Activated CD4-positive, alpha-beta T cell treated with anti-CD3 and anti-CD28 coated beads for 24 hours (primary cell): ENCODE measurements at regions not wholly inside any gene's neighbourhood (a gene's known extent, or its start where the extent isn't known, plus 50 kb on each side); places are given as distances from the start of the nearest gene placed in this dataset.

Experiments used
- DNase-seq, 2 donors: peaks; one replicate each; pipeline ENCODE4 v3.0.0-alpha.2; 2020; ENCODE audit warnings: low read depth in 2 of 2

DNA sequence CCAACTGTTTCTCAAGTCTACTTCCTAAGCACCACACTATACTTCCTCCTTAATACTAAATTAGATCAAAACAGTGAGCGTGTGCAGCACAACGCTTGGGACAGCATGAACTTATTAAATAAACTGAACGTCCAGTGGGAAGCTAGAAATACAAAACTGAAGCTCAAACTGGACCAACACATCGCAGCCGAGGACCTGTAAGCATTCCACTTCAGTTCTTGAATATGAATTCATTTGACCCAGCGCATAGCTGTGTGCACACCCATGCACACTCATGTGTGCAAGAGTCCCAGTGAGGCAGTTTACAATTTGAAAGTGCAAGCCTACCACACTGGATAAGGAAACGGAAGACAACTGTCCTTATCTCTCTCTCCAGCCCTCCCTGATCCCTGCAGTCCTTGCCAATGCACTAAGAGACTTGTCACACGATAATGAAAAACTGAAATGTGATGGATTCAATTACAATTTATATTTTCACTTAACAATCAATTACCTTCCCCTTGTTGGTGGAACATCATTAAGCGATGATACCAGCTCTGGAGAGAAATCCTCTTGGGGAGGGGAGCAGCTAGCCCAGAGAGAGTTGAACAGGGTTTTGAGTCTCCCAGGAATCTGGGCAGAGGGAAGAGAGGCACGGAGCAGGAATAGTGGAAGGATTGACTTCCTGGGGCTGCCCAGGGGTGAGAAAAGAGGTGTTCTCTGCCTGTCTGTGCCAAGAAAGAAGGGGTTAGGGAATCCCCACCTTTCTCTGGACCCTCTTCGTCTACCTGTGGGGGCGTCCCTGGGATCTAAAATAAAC lies 186.5 kb upstream of the KLHL29 start:
- no peak for DNase-seq

DNA sequence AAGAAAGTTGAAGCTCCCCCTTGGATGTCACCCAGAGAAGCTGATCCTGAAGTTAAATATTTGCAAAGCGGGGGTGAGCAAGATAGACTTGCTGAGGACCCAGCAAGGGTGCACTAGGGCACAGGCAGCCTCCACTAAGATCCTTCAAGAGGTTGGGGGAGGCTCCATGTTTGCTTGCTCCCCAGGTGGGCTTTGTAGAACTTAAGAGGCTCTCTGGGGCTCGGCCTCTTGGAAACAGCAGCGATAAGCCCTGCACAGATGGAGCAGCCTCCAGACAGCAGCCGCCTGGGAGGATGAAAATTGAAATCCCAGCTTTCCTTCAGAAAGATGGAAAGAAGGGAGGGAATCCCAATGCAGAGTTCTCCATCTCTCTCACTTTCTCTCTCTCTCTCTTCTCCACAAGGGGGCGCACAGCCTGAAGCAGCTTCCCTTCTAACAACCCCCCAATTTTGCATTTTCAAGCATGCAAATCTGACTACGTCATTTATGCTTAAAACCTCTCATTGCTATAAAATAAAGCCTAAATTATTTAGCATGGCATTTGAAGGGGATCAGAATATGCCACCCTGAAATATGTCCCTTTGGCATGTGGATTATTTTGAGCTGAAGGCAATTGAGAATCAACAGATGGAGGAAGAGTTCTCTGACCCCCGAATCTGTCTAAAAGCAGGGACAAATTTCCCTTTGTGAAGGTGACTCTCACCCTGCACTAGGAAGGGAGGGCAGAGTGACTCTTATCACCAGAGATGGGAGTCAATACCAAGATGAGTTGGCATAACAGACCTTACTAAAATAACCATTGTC lies 185.7 kb upstream of the KLHL29 start:
- no peak for DNase-seq

DNA sequence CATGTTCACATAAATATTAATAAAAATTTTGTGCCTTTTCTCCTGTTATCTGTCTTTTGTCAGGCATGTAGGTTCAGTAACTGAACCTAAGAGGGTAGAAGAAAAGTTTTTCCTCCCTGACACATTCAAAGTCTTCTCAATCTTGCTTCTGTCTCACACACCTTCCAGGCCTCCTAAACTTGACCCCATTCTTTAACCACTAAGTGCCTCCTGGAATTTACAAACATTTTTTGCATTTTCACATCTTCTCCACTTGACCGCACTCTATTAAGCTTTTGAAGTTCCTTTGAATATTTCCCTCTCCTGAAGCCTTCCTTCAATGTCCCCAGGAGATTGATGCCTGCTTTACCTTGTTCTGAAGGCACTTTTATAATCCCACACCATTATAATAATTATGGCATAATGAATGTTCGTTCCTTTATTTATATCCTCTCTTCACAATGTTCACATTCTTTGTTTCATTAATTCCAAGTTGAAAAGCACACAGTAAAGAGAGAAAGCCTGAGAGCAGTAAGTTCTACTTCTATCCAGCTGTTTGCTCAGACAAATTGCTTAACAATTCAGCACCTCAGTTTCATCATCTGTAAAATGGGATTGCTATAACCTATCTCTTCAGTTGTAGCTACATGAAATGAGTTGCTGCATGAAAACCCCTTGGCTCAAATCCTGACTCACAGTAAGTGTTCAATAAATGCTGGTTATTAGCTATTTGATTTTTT lies 184.8 kb upstream of the KLHL29 start:
- DNase-seq, result no peak

DNA sequence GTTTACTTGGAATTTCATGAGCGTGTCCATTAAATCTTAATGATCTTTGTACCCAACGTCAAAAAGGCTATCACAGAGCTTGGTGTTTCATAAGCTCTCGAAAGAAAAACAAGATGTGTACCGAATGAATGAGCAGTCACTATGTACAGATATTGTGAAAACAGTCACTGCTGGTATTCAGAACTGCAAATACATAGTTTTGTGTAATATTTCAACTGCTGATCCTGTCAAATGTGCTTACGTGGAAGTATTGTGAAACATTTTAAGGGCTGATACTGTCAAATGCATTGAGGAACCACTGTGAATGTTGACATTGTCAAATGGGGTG lies 184.2 kb upstream of the KLHL29 start:
- no peak for DNase-seq

DNA sequence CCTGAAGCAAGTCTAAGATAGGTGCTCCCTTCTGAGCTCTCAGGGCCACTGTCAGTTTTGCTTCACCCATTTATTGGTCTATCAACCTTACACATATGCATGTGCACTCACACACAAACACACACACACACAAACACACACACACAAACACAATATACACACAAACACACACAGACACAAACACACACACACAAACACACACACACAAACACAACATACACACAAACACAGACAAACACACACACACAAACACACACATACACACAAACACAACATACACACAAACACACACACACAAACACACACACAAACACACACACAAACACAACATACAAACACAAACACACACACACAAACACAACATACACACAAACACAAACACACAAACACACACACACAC lies 181.6 kb upstream of the KLHL29 start:
- DNase-seq, result no peak

DNA sequence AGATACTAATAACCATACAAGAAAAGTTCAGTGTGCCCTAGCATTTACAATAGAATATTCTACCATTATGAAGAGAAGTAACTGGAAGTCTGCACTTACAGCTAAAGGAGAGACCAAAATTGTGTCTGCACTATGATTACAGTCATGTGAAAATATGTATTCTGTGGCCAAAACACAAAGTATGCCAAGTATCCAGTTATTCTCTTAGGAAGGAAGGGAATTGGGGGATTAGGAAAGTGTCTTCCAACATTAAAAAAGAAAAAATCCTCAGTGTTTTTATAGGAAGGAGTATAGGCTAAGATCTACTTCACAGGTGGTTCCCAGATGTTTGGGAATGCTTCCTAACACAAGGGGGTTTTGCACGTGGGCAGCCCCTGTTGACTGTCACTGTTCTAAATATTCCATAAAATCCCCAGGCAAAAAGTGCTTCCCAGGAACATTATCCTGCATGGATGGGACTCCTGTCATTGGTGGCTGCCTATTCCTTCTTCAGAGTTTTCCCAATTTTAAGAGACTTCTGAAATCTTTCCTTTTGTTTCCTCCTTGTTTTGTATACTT lies 180.2 kb upstream of the KLHL29 start:
- DNase-seq, result no peak

DNA sequence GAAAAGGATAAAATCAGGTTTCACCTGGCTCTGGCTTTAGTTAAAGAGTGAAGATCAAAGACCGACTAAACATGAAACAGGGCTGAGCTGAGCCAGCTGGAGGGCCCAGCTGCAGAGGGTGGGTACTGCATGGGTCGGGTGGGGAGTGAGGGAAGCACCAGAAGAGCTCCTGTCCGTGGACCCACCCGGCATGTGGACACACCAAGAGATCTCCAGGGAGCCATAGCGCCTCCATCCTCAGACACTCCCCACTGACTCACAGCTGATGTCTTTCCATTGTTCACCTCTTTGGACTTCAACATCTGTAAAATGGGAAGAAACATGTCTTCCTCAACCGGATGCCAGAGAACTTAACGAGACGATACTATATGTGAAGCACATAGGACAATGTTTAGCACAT lies 178.3 kb upstream of the KLHL29 start:
- DNase-seq, result no peak

DNA sequence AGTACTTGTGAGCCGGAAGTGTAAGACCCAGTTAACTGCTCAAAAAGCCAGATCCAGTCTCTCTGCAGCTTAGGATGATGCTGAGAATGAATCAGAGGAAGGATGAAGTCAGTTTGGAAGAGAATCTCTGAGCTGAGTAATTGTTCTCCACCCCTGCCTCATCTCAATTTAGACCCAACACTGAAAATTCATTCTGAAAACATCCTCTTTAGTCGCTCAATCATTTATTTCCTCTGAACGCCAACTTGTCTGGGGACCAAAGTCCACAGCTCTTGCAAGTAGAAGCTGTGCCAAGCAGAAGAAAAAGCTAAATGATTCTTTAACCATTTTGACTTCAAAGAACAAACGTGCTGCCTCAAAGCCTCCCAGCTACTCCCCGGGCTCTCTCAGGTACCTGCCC lies 177.1 kb upstream of the KLHL29 start:
- DNase-seq, result no peak

DNA sequence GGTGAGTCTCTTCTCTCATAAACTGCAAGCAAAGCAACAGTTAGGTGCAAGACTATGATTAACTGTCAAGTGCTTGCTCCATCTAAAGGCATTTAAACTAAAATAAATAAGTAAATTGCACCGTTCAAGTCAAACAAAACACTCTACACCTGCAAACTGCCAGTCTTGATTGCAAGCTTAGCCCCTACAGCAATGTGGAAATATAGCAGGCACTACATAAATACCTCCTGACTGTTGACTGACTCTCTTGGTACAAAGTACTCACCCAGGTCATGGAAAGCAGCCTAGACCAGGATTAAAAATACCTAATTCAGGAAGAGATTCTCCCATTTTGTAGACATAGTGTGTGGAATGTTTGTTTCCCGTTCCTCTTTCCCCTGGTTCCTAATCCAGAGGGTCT lies 176.6 kb upstream of the KLHL29 start:
- no peak for DNase-seq

DNA sequence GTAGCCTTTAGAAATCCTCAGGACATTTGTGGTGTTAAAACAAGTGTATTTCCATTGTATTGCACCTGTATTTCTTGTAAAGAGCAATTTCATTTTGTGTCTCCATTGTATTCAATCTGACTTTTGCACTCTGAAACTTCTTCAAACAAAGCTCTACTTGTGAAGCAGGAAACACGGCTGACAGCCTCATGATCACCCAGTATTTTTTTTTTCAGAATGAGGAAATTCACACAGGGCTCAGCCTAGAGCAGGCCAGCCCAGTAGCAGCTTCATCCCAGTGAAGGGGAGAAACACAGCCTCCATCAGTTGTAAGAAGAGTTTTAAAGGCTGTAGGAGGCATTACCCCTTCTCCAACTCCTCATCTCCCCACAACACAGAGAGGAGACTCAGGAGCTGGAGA lies 175.9 kb upstream of the KLHL29 start:
- DNase-seq, result no peak

DNA sequence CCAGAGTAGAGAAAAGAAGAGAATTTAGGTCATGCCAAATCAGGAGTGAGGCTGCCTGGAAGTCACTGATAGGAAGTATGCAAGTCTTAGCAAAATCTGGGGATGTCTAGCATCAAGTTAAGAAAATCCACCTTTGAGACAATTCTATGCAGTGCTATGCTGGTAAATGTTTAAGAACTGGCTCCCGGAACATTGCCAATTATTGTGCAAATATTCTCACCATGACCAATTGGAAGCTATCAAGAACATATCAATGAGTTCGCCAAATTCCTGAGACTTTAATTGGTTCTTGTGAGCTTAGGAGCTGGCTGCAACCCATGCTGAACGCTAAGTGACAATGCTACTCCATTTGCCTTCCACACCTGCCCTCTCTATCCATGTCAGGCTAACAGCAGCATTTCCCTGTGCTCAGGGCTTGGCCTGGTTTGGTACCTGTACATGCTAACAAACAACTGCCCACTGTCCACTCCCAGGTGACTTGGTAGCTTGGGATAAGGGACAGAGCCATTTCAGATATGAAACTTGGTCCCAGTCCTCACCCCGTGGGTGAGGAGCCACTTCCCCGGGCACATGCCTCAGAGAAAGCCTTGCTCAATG lies 172.9 kb upstream of the KLHL29 start:
- DNase-seq, result no peak

DNA sequence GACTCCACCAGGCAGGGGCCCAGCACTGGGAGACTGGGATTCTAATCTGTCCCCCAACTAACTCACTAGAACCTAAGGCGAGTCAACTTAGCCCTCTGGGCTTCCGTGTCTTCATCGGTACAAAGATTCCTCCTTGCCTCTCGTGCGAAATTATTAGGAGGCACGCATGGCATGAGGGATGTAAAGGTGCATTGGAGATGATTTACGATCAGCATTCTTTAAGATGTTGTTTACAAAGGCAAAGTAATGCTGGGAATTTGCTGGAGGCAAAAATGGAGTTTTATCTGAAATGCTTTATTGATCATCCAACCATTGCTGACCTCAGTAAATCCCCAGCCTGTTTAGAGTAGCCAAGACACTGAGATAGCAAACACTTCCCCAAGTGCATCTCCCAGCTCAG lies 171.8 kb upstream of the KLHL29 start:
- DNase-seq, result no peak

DNA sequence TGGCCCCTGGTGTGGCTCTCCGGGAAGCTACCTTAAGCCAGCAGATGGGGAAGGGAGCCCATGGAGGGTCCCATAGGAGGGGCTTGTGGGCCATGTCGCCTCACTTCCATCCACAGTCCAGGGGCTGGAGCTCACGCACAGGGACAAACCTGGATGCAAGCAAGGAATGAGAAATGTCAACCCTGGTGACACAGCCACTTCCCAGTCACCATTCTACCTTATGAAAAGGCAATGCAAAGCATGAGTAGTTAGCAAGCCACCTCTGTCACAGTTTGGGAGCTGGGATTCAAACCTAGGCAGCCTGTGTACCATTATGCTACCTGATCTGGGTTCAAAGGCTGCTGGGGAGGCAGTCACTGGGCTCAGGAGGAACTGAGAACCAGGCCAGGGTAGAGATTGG lies 170.0 kb upstream of the KLHL29 start:
- no peak for DNase-seq

DNA sequence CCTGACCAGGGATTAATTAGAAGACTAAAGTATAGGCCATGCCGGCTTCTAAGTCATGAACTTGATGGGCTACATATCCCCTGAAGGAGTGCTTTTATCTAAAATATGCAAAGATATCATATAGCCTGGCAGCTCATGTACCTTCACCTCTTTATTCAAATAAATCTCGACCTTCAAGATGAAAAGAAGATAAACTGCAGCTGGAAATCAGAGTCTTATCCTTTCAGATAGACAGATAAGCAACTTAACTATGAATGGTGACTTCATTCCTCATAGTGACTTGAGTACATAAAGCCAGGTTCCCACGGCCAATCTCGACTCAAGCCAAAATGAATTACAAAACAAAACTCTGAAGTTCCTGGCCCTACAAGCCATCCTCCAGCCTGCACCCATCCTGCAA lies 165.3 kb upstream of the KLHL29 start:
- DNase-seq, result no peak

DNA sequence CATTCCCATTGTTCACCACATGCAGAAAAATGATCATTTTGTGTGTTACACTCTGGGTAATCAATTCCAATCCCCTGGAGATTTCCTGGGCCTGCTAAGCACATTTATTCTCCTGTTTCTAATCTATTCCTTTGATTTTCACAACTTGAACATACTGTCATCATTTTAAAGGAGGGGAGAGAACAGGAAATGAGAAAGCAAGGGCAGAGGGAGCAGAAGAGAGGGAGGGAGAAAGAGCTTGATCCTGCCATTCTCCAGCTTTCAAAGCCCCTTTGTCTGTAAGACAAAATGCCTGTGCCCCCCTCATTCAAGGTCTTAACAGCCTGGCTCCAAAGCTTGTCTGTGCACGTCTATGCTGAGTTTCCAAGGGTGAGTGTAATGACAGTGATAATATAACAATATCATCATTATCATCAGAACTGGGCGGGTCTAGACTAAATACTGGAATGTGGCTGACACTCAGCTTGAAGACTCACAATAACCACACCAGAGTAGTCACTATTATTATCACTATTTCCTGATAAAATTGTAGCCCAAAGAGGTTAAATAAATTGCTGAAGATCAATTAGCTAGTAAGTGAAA lies 164.4 kb upstream of the KLHL29 start:
- DNase-seq, result no peak

DNA sequence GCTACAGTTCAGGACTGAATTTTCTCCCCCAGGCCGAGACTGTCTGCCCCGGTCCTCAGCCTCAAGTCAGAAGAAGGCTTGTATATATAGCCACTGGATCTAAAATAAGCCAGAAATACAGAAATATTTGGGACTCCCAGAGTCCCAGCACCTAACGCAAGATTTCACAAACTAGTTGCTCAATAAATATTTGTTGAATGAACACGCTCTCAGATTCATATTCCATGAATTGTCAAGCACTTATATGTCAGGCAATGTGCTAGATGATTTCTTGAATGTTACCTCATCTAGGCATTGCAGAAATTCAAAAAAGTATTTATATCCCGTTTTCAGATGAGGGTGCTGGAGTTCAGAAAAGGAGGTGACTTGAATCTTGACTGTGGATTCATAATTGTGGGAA lies 163.7 kb upstream of the KLHL29 start:
- no peak for DNase-seq

DNA sequence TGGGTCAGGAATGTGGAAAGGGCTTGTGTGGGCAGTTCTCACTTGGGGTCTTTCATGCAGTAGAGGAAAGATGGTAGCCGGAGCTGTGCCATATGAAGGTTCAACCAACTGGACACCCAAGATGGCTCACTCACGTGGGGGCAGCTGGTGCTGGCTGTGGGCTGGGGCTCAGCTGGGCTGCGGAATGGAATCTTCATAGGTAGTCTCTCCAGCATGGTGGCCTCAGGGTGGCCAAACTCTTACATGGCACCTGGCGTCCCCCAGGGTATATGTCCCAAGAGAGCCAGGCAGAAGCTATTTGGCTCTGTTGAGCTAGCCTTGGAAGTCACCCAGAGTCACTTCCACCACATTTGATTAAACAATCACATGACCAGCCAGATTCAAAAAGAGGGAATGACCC lies 163.1 kb upstream of the KLHL29 start:
- no peak for DNase-seq

DNA sequence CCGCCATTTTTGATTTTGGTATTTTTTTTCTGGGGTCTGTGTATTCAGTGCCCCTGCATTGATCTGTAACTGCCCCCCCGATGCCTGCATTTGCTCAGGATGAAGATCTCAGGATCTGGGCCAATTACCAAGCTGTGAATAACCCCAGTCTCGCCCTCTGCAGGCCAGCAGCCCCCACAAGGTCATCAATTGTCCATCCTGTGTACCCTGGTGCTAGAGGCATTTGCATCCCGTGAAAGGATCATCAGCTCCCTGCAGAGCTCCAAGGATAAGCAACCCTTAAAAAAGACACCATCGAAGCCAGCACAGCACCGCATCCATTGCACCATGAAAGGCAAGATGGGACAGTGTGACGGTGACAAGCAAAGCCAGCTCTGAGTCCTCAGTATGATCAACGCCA lies 154.1 kb upstream of the KLHL29 start:
- DNase-seq, result no peak

DNA sequence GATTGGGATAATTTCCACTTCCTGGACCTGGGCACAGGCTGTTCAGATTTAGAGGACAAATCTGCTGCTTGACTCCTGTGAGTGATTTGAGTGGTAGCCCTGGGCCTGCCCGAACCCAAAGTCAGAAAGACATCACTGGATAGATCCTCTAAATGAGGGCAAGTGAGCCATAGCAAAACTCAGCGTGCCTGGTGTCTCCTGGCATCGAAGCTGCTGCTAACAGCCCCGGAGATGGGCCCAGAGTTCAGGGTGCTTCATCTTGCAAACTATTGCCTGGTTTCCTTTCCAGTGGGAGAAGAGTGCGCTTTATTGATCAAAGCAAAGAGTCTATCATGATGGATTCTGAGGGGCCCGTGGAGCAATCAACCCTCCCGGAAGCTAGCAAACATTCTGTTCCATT lies 153.1 kb upstream of the KLHL29 start:
- no peak for DNase-seq

DNA sequence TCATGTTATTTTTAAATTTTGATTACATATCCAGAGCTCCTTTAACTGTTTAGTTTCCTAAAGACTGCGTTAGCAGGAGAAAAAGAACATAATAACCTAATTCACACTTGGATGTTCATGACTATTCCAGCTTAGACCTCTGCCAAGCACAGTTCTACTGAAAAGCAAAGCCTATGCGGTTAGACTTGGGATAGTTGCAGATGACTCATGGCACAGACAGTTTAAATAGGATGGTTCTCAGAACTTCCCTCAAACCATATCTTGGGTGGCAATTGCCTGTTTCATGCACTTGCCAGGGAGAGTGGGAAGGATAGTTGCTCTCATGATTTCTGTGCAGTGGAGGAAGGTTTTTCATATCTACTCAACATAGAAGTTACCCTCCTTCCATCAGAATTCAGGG lies 149.7 kb upstream of the KLHL29 start:
- no peak for DNase-seq

DNA sequence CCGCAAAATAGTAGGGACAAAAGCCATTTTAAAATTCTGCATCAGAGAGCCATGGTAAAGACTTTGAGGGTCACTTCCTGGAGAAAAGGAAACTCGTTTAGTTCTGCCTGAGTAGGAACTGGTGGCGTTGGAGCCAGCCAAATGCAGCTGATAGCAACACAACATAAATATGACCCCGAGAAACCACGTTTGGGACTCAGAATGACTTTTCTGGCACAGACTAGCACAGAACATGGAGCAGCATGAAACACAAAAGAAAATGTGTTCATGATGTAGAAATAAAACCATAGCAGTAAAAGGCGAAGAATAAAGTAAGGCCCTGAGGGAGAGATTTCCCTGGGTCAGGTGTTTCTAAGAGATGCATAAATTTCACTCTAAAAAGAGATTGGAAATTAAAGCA lies 149.2 kb upstream of the KLHL29 start:
- DNase-seq, result no peak

DNA sequence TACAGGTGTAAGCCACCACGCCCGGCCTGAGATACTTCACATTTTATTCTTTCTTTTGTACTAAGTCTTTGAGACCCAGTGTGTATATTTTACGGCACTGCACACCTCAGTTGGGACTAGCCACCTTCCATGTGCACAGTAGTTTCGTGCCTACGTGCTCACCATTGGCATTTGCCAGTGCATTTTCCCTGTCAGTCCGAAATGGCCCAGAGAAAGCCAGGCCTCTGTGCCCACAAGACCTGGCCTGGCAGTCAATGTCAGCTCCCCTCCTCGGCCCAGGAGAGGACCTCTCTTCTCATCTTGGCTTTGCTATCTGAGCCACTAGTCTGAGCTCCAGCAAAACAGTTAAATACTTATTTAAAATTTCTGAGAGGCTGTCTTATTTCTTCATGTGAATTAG lies 147.8 kb upstream of the KLHL29 start:
- no peak for DNase-seq
